ENCODE measurements at regions not wholly inside any gene's neighbourhood (a gene's known extent, or its start where the extent isn't known, plus 50 kb on each side); places are given as distances from the start of the nearest gene placed in this dataset.

- TF ChIP-seq CTCF (IDR thresholded peaks at IDR 0.05) (no peak), EZH2 (IDR thresholded peaks at IDR 0.05; ENCODE audit: borderline replicate concordance, insufficient read depth, low read depth, low read length, poor library complexity, severe bottlenecking) (no peak)
- 100% methylated on average over 2 of the region's 5 CpGs for WGBS (ENCODE audit: insufficient coverage)
- CTCF ChIA-PET = no interaction called here
Measured at GRCh38 chr21:24561291-24561690, 1046.0 kb downstream of the MRPL39 start.

GRCh38 chr21:24552491-24552890 lies 1054.8 kb downstream of the MRPL39 start:
- Histone ChIP-seq H3K4me1 (ENCODE audit: control insufficient read depth in 2 of 2, insufficient read depth in 2 of 2, low read length in 2 of 2) (no peaks in the 10 kb centered on the region), H3K9ac (ENCODE audit: low read length) (no peak overlapping the region), H3K4me2 (replicated peaks; ENCODE audit: low read depth, low read length, poor library complexity, severe bottlenecking) (no peak overlapping the region), H3K79me2 (ENCODE audit: control insufficient read depth, insufficient read depth, low read length) (no peaks in the 10 kb centered on the region), H3K4me3 (ENCODE audit: control extremely low read depth in 1 of 5, extremely low read depth in 1 of 5, insufficient read depth in 1 of 5, low read depth in 2 of 5, low read length in 4 of 5) (no peak overlapping the region), H2AFZ (ENCODE audit: insufficient read depth, low read depth, low read length, poor library complexity, severe bottlenecking) (no peak overlapping the region), H3K27me3 (replicated peaks in 1 of 4; ENCODE audit: control extremely low read depth in 1 of 4, control insufficient read depth in 3 of 4, insufficient read depth in 4 of 4, low read length in 3 of 4) (peaks cover 0 to 4% (median 0%) of the 10 kb centered on the region in 4 experiments), H3K36me3 (replicated peaks in 1 of 2; ENCODE audit: control extremely low read depth in 1 of 2, control insufficient read depth in 1 of 2, extremely low read depth in 1 of 2, insufficient read depth in 2 of 2, low read length in 1 of 2) (no peaks in the 10 kb centered on the region), H4K20me1 (ENCODE audit: control insufficient read depth, insufficient read depth, low read length, poor library complexity, severe bottlenecking) (no peaks in the 10 kb centered on the region), H3K27ac (ENCODE audit: low read length in 2 of 2) (no peak overlapping the region), H3K9me3 (ENCODE audit: control extremely low read depth in 1 of 3, control insufficient read depth in 2 of 3, insufficient read depth in 1 of 3, low read length in 2 of 3) (peaks cover 0 to 13% (median 0%) of the 10 kb centered on the region in 3 donors)
- POLR2A ChIA-PET = no interaction called here
- DNase-seq = no peak
- Mint-ChIP-seq H3K27me3 (no peaks in the 10 kb centered on the region), H3K27ac (no peak overlapping the region), H3K4me1 (no peaks in the 10 kb centered on the region), H3K4me3 (no peak overlapping the region), H3K9me3 (ENCODE audit: insufficient read depth) (peaks cover 3% of the 10 kb centered on the region)
- 80% methylated on average over 1 of the region's 3 CpGs for WGBS (ENCODE audit: insufficient coverage)
- TF ChIP-seq CTCF (IDR thresholded peaks at IDR 0.05) (no peak), EZH2 (IDR thresholded peaks at IDR 0.05; ENCODE audit: borderline replicate concordance, insufficient read depth, low read depth, low read length, poor library complexity, severe bottlenecking) (no peak)
- no peak for ATAC-seq (ENCODE audit: low read depth)
- CTCF ChIA-PET = no interaction called here
- intact Hi-C loops (cut with micrococcal nuclease) = no loop called here

More at GRCh38 chr21:24561291-24561690, 1046.0 kb downstream of the MRPL39 start:
- H3K4me1 Mint-ChIP-seq = no peaks in the 10 kb centered on the region
- H3K27me3 ChIP-seq (replicated peaks in 1 of 4; ENCODE audit: control extremely low read depth in 1 of 4, control insufficient read depth in 3 of 4, insufficient read depth in 4 of 4, low read length in 3 of 4) = no peaks in the 10 kb centered on the region
- no peaks in the 10 kb centered on the region for H3K4me1 ChIP-seq (ENCODE audit: control insufficient read depth in 2 of 2, insufficient read depth in 2 of 2, low read length in 2 of 2)
- peaks cover 5% of the 10 kb centered on the region for H3K9me3 Mint-ChIP-seq (ENCODE audit: insufficient read depth)
- H3K79me2 ChIP-seq (ENCODE audit: control insufficient read depth, insufficient read depth, low read length) = no peaks in the 10 kb centered on the region
- no peaks in the 10 kb centered on the region for H3K36me3 ChIP-seq (replicated peaks in 1 of 2; ENCODE audit: control extremely low read depth in 1 of 2, control insufficient read depth in 1 of 2, extremely low read depth in 1 of 2, insufficient read depth in 2 of 2, low read length in 1 of 2)
- no peak overlapping the region for H3K27ac ChIP-seq (ENCODE audit: low read length in 2 of 2)
- POLR2A ChIA-PET = no interaction called here
- H3K4me2 ChIP-seq (replicated peaks; ENCODE audit: low read depth, low read length, poor library complexity, severe bottlenecking) = no peak overlapping the region
- H2AFZ ChIP-seq (ENCODE audit: insufficient read depth, low read depth, low read length, poor library complexity, severe bottlenecking) = no peak overlapping the region
- ATAC-seq (ENCODE audit: low read depth) = no peak
- no peak overlapping the region for H3K27ac Mint-ChIP-seq
- H3K9me3 ChIP-seq (ENCODE audit: control extremely low read depth in 1 of 3, control insufficient read depth in 2 of 3, insufficient read depth in 1 of 3, low read length in 2 of 3) = peaks cover 0 to 2% (median 0%) of the 10 kb centered on the region in 3 donors
- no peak for DNase-seq
- H3K27me3 Mint-ChIP-seq = no peaks in the 10 kb centered on the region
- intact Hi-C loops (cut with micrococcal nuclease) = no loop called here
- no peak overlapping the region for H3K4me3 ChIP-seq (ENCODE audit: control extremely low read depth in 1 of 5, extremely low read depth in 1 of 5, insufficient read depth in 1 of 5, low read depth in 2 of 5, low read length in 4 of 5)
- no peaks in the 10 kb centered on the region for H4K20me1 ChIP-seq (ENCODE audit: control insufficient read depth, insufficient read depth, low read length, poor library complexity, severe bottlenecking)
- no peak overlapping the region for H3K9ac ChIP-seq (ENCODE audit: low read length)
- H3K4me3 Mint-ChIP-seq = no peak overlapping the region

All from B cell (primary cell).